ENCODE measurements at regions not wholly inside any gene's neighbourhood (a gene's known extent, or its start where the extent isn't known, plus 50 kb on each side); places are given as distances from the start of the nearest gene placed in this dataset.

- no peak for DNase-seq
Measured at GRCh38 chr13:47025791-47026447, 129.1 kb upstream of the HTR2A start.

- no peak for DNase-seq
Measured at GRCh38 chr13:47019977-47020376, 123.1 kb upstream of the HTR2A start.

- DNase-seq, result no peak
Measured at GRCh38 chr13:47017476-47017875, 120.6 kb upstream of the HTR2A start.

GRCh38 chr13:47008318-47008717 is 111.5 kb upstream of the HTR2A start:
- DNase-seq, result no peak

GRCh38 chr13:47005756-47006414 is 109.0 kb upstream of the HTR2A start:
- no peak for DNase-seq

- DNase-seq, result no peak
Measured at GRCh38 chr13:47004540-47004939, 107.7 kb upstream of the HTR2A start.

- DNase-seq, result no peak
Measured at GRCh38 chr13:47004027-47004426, 107.2 kb upstream of the HTR2A start.

- no peak for DNase-seq
Measured at GRCh38 chr13:47000165-47000564, 103.3 kb upstream of the HTR2A start.

- DNase-seq, result no peak
Measured at GRCh38 chr13:46996316-46997030, 99.6 kb upstream of the HTR2A start.

- no peak for DNase-seq
Measured at GRCh38 chr13:46995874-46996273, 99.0 kb upstream of the HTR2A start.

- no peak for DNase-seq
Measured at GRCh38 chr13:46994492-46994891, 97.6 kb upstream of the HTR2A start.

- DNase-seq, result no peak
Measured at GRCh38 chr13:46992383-46992952, 95.6 kb upstream of the HTR2A start.

GRCh38 chr13:46983881-46984280 is 87.0 kb upstream of the HTR2A start:
- no peak for DNase-seq

GRCh38 chr13:46982856-46983582 is 86.2 kb upstream of the HTR2A start:
- no peak for DNase-seq

- DNase-seq, result no peak
Measured at GRCh38 chr13:46975173-46975572, 78.3 kb upstream of the HTR2A start.

GRCh38 chr13:46968450-46968849 is 71.6 kb upstream of the HTR2A start:
- DNase-seq, result no peak

GRCh38 chr13:46964789-46965527 is 68.1 kb upstream of the HTR2A start:
- DNase-seq, result no peak

GRCh38 chr13:46963904-46964303 is 67.1 kb upstream of the HTR2A start:
- DNase-seq, result no peak

GRCh38 chr13:46962281-46962941 is 65.6 kb upstream of the HTR2A start:
- DNase-seq, result no peak

- DNase-seq, result peak; percentile 23
Measured at GRCh38 chr13:46961719-46962118, 64.9 kb upstream of the HTR2A start.

- DNase-seq, result no peak
Measured at GRCh38 chr13:46953941-46954340, 57.1 kb upstream of the HTR2A start.

- no peak for DNase-seq
Measured at GRCh38 chr13:46953331-46953730, 56.5 kb upstream of the HTR2A start.
